ENCODE measurements at regions not wholly inside any gene's neighbourhood (a gene's known extent, or its start where the extent isn't known, plus 50 kb on each side); places are given as distances from the start of the nearest gene placed in this dataset.

GRCh38 chr3:4241595-4242170 is 61.5 kb upstream of the SETMAR start:
- intact Hi-C loops (cut with DNase I; ENCODE audit: low total_unique reads): no loop called here
- Histone ChIP-seq H3K4me1 (no peaks in the 10 kb centered on the region), H3K27me3 (no peaks in the 10 kb centered on the region), H3K9me3 (peaks cover 0 to 15% (median 9%) of the 10 kb centered on the region in 4 donors), H3K27ac (no peak overlapping the region), H3K4me3 (no peak overlapping the region), H3K36me3 (no peaks in the 10 kb centered on the region)
- no peak for DNase-seq
- 79 to 86% (median 79%) methylated on average over 8 of the region's 8 CpGs for WGBS, 5 donors
- TF ChIP-seq CTCF (IDR thresholded peaks at IDR 0.05): no peak
- TF ChIP-seq POLR2A (IDR thresholded peaks at IDR 0.05): no peak
- no peak for TF ChIP-seq EP300 (IDR thresholded peaks at IDR 0.05)
- TF ChIP-seq POLR2AphosphoS5 (IDR thresholded peaks at IDR 0.05): no peak

- Histone ChIP-seq H3K9me3 (peaks cover 0 to 7% (median 0%) of the 10 kb centered on the region in 4 donors), H3K36me3 (no peaks in the 10 kb centered on the region), H3K4me3 (no peak overlapping the region), H3K4me1 (no peaks in the 10 kb centered on the region), H3K27me3 (no peaks in the 10 kb centered on the region), H3K27ac (no peak overlapping the region)
- TF ChIP-seq POLR2A (IDR thresholded peaks at IDR 0.05): no peak
- TF ChIP-seq EP300 (IDR thresholded peaks at IDR 0.05): no peak
- TF ChIP-seq CTCF (IDR thresholded peaks at IDR 0.05): no peak
- TF ChIP-seq POLR2AphosphoS5 (IDR thresholded peaks at IDR 0.05): no peak
- DNase-seq: no peak
- intact Hi-C loops (cut with DNase I; ENCODE audit: low total_unique reads): no loop called here
- 57 to 72% (median 69%) methylated on average over 7 to 9 of the region's 9 CpGs for WGBS, 5 donors
Measured at GRCh38 chr3:4245671-4246070, 57.5 kb upstream of the SETMAR start.

GRCh38 chr3:4247391-4247790 is 55.8 kb upstream of the SETMAR start:
- no peak for TF ChIP-seq CTCF (IDR thresholded peaks at IDR 0.05)
- Histone ChIP-seq H3K27me3 (no peaks in the 10 kb centered on the region), H3K4me1 (no peaks in the 10 kb centered on the region), H3K9me3 (no peaks in the 10 kb centered on the region), H3K27ac (no peak overlapping the region), H3K36me3 (no peaks in the 10 kb centered on the region), H3K4me3 (no peak overlapping the region)
- DNase-seq: no peak
- intact Hi-C loops (cut with DNase I; ENCODE audit: low total_unique reads): no loop called here
- WGBS, 5 donors: 73 to 93% (median 87%) methylated on average over 1 of the region's 1 CpG

DNA sequence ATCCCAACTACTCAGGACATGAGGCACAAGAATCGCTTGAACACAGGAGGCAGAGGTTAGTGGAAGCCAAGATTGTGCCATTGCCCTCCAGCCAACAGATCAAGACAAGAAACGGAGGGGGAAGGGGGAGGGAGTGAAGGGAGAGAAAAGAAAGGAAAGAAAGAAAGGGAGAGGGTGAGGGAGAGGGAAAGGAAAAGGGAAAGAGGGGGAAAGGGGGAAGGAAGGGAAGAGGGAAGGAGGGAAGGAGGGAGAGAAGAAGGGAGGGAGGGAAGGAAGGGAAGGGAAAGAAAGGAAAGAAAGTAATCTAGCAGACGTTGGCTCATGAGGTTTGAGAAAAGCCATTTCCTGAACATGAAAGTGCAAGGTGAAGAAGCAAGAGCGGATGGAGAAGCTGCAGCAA is 53.1 kb upstream of the SETMAR start:
- DNase-seq: no peak
- no peak overlapping the region for H3K4me3 ChIP-seq
- H3K27ac ChIP-seq: no peak overlapping the region
- H3K4me1 ChIP-seq: no peaks in the 10 kb centered on the region
- intact Hi-C loops (cut with DNase I; ENCODE audit: low total_unique reads): no loop called here
- no peaks in the 10 kb centered on the region for H3K27me3 ChIP-seq
- H3K36me3 ChIP-seq: no peaks in the 10 kb centered on the region
- 76 to 88% (median 85%) methylated on average over 4 of the region's 4 CpGs for WGBS, 5 donors
- TF ChIP-seq EP300 (IDR thresholded peaks at IDR 0.05) (no peak), POLR2A (IDR thresholded peaks at IDR 0.05) (no peak), CTCF (IDR thresholded peaks at IDR 0.05) (no peak), POLR2AphosphoS5 (IDR thresholded peaks at IDR 0.05) (no peak)
- H3K9me3 ChIP-seq: no peaks in the 10 kb centered on the region
